ENCODE measurements at regions not wholly inside any gene's neighbourhood (a gene's known extent, or its start where the extent isn't known, plus 50 kb on each side); places are given as distances from the start of the nearest gene placed in this dataset.
A peak's percentile ranks its signal among the peaks of the same experiment; 100 is the strongest.
"Not testable (repeated sequence)": the region's sequence is repeated elsewhere in the genome, so short reads cannot be mapped to it uniquely, and the experiment has no call there.

DNA sequence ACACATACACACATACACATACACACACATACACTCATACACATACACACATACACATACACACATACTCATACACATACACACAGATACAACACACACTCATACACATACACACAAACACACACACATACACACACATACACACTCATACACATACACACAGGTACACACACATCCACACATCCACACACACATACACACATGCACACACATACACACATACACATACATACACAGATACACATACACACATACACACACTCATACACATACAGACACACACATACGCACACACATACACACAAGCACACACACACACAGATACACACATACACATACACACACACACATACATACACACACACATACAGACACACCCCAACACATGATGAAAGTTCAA lies 729.1 kb upstream of the SOX11 start:
- no peak for DNase-seq (ENCODE audit: insufficient read length, low spot score)
- peak; percentile 99 for FAIRE-seq

DNA sequence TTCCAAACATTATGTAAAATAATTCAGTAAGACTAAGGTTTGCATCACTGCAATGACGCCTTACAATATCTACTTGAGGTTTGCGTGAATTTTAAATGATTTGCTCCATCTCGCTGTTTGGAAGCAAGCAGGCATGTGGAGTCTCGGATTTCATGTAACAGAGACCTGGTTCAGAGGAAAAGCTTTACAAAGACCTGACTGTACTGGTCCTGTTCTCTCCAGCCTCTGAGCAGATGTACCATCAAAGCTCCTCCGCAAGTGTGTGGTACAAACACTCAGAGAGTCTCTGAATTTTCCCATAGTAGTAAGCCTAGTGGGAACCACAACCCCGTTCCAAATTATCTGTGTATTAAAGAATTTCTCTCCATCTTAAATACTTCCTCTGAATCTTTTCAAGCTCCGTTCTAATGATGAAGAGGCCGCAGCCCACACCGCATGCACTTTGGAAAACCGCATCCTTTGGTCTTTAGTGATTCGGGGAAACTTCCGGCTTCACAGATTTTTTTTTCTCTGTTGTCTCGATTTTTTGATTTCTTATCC lies 728.1 kb upstream of the SOX11 start:
- no peak for FAIRE-seq
- DNase-seq (ENCODE audit: insufficient read length, low spot score) = no peak

DNA sequence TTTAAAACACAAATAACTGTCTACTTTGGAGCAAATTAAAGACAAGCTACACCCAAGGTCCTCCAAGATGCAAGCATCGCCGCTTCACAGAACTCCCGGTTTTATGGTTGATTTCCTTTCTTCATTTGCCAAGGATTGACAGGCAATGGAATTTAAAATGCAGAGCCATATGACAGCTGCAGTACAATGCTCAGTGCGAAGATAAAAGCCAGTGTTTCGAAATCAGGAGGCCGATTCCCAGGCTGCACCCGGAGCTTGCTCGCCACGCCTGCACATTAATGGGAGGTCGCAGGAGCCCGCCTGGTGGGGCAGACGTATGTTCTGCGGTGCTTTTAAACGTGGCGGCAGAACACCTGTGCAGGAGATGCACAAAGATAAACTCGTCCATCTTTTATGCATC lies 727.6 kb upstream of the SOX11 start:
- FAIRE-seq (no peak), DNase-seq (ENCODE audit: insufficient read length, low spot score) (no peak)

DNA sequence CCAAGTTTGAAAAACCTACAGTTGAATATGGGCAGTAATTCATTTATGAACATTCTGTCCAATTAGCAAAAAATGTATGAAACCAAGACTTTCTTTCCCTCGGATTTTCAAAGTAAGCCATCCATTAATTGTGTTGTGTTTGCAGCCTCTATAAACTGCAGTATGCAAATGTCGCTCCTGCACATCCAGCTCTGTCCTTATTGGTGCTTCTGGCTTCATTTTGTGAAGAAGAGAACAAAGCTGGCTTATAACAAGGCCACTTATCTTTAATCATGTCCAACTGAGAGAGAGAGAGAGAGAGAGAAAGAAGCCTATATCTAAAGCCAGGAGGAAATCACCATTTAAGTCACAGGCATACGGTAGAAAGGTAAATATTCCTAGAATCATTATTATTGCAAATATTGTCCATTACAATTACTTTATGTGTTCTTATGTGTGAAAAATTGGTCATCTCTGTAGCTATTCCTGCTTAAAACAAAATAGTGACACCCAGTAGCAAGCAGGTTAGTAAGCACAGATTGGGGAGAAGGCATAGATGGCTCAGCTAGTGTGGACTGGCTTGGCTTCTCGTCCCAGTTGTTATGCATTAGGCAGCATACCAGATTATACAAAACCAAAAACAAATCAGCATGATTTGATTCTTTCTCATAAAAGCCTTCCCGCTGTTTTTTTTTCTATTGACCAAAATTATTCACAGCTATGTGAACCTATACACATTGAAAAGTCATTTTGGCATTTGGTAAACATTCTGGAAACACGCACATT lies 726.4 kb upstream of the SOX11 start:
- DNase-seq (ENCODE audit: insufficient read length, low spot score) (no peak), FAIRE-seq (no peak)

DNA sequence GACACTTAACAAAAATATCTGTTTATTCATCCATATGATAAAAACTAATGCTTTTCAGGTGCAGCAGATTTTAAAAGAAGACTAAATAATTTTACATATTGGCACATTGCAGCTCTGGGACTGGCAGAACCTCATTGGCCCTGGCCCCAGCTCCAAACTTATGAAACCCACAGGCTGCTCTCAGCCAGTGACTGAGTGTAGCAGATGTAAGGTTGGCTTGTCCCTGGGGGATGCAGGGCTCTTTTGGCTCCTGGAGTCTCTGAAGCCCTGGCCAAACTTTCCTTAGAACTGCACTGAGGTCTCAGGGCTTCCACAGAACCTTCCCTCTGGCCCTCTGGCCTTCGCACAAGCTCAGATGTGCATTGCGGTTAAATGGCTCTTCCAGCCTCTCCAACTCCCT lies 725.0 kb upstream of the SOX11 start:
- DNase-seq (ENCODE audit: insufficient read length, low spot score) (no peak), FAIRE-seq (no peak)

DNA sequence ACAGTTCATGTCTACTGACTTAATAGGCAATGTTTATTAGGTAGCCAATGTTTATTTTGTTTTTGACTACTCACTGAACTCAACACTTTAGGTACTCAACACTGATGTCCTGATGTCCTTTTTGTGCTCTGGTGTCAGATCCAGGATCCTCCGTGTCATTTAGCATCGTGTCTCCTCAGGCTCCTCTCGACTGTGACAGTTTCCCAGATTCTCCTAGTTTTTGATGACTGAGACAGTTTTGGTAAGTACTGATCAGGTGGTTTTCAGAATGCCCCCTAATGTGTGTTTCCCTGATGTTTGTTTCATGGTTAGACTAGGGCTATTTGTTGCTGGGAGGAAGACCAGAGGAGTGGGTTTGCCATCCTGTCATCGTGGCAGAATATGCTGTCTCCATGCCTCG lies 719.7 kb upstream of the SOX11 start:
- DNase-seq (ENCODE audit: insufficient read length, low spot score) (no peak), FAIRE-seq (no peak)

DNA sequence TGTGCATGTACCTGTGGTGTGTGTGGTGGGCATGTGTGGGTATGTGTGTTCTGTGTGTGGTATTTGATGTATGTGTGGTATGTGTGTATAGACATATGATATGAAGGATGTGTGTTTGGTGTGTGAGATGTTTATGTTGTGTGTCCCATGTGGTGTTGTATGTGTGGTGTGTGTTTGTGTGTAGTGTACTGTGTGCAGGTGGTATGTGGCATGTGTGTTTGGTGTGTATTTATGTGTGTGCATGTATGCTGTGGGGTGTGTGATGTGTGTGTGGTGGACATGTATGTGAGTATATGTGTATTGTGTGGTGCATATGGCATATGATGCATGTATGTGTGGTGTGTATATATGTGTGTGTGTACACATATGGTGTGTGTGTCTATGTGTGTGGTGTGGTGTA lies 718.8 kb upstream of the SOX11 start:
- no peak for FAIRE-seq
- DNase-seq (ENCODE audit: insufficient read length, low spot score) = no peak

DNA sequence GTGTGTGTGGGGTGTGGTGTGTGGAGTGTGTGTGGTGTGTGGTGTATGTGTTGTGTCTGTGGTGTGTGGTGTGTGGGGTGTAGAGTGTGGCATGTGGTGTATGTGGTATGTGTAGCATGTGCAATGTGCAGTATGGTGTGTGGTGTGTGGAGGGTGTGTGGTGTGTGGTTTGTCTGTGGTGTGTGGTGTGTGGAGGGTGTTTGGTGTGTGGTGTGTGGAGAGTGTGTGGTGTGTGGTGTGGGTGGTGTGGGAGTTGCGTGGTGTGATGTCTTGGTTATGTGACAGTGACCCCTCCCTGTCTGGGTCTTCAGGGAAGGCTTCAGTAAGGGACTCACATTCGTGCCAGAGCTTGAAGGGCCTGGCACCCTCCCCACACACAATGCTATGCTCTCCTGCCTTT lies 718.2 kb upstream of the SOX11 start:
- no peak for DNase-seq (ENCODE audit: insufficient read length, low spot score)
- FAIRE-seq = no peak

DNA sequence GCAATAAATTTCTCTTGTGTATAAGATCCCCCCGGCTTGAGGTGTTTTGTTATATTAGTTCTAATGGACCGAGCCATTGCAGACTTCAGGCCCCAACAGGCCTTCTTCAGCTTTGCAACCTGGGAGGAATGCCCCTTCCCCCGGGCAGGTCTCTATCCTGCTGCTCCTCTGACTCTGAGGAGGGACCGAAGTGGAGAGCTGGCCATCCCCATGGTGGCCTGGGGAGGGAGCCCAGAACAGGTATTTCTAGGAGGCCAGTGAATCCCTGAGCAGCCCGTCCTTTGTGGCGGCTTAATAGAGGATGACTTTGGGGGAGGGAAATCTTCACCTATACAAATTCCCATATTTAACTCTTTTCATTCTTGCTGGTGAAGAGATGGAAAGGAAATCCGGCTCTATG lies 715.8 kb upstream of the SOX11 start:
- DNase-seq (ENCODE audit: insufficient read length, low spot score) = no peak

DNA sequence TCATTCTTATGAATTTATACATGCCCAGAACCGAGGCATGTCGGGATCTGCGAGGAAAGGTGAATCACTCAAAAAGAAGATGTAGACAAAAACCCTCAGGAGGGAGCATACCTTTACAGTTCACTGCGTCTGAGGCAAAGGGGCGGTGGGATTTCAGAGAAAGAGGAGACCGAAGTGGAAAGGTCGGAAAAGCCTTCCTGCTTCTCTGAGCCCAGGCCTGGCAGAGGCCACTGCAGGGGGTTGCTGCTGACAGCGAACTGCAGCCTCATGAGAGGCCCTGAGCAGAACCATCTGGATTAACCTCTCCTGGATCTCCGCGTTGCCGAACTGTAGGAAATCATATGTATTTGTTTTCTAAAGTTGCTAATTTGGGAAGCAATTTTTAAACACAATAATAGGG lies 713.1 kb upstream of the SOX11 start:
- no peak for FAIRE-seq
- DNase-seq (ENCODE audit: insufficient read length, low spot score) = no peak

More for the DNA sequence above, 715.8 kb upstream of the SOX11 start:
- no peak for FAIRE-seq

DNA sequence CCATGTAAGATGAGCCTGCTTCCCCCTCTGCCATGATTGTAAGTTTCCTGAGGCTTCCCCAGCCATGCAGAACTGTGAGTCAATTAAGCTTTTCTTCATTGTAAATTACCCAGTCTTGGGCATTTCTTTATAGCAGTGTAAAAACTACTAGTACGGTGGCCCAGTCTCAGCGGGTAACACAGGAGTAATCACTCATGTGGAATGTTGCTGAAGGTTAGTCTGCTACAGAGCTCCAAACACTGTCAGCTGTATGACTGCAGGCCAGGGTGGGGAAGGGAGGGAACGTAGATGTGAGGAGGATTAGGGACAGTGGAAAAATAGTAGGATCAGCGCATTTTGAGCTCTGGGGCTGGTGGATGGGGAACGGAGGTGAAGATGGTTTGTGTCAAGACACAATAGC lies 711.2 kb upstream of the SOX11 start:
- FAIRE-seq (no peak), DNase-seq (ENCODE audit: insufficient read length, low spot score) (no peak)

DNA sequence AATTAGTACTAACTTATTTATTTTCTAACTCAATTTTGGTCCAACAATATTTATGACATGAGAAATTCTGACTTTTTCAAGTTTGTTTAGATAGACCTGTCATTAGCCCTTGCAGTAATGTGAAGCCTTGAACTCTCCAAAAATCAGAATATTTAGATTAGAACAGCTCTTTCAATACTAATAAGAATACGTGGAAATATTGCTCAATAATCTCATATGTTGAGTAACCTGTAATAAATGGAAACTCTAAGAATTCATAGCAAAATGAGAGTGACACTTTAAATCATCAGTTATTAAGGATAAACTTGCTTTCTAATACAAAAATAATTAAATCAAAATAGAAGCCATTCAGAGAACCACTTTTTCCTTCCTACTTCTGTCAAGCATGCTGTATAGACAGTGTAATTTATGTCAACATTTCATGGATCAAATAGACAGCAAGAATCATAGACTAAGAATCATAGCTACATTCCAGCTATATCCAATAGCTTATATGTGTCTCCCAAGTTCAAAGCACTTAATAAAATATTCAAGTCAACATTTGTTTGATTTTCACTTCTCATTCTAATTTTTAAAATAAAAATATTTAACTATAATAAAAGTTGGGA lies 710.3 kb upstream of the SOX11 start:
- no peak for DNase-seq (ENCODE audit: insufficient read length, low spot score)
- FAIRE-seq = no peak

DNA sequence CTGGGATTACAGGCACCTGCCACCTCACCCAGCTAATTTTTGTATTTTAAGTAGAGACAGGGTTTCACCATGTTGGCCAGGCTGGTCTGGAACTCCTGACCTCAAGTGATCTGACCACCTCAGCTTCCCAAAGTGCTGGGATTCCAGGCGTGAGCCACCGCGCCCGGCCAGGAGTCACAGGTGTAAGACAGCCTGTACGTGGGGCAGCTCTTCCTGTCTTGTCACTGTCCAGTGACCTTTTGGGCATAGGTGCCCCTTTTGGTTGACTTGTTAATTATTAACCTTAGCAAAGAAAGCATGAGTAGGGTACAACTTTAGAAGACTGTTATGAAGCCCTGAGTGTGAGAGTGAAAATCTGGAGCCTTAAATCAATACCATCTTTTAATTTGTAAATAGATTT lies 703.7 kb upstream of the SOX11 start:
- FAIRE-seq; DNase-seq (ENCODE audit: insufficient read length, low spot score): not testable (repeated sequence)

DNA sequence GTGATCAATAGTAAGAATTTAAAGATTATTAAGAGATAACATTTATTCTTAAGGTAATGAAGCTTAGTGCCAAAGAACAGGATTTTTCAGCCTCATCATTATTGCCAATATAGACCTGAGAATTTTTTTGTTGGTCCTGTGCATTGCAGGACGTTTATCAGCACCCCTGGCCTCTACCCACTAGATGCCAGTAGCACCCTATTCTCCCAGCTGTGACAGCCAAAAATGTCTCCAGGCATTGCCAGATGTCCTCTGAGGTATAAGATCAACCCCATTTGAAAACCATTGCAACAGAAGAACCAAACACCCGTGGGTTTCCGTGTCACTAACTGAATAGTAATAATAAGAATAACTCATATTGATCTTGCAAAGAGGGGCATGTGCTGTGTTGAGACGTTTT lies 700.0 kb upstream of the SOX11 start:
- DNase-seq (ENCODE audit: insufficient read length, low spot score) (no peak), FAIRE-seq (no peak)

DNA sequence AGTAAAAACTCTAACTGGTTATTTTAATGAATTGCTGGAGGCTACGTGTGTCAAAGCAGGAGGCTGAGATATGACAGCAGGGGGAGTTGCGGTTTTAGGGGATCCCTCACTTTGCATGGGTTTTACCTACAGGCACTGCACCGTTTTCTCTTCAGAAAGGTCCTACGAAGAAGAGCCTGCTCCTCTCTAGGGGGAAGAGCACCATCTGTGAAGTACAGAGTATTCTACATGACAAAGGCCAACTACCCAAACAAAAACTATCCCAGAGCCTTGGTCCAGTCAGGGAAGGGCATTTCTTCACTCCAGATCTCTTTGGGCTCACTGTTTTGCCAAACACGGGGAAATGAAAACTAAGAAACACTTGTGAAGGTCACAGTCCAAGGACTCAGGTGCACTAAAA lies 696.7 kb upstream of the SOX11 start:
- DNase-seq (ENCODE audit: insufficient read length, low spot score) (no peak), FAIRE-seq (no peak)

DNA sequence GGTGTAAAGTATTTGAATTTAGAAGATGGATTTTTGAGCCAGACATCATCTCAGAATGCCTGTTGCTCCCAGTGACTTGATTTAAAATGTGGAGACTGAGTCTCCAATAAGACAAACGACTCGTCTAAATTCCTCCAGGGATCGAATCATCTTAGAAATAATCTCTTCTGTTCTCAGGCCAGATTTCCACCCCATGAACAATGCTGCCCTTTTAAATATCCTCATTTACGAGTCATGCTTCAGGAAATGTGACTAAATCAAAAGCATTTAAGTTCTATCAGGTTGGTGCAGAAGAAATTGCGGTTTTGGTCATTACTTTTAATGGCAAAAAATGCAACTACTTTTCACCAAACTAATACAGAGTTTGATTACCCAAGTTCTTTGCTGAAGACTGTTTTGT lies 684.6 kb upstream of the SOX11 start:
- no peak for FAIRE-seq
- DNase-seq (ENCODE audit: insufficient read length, low spot score) = no peak

DNA sequence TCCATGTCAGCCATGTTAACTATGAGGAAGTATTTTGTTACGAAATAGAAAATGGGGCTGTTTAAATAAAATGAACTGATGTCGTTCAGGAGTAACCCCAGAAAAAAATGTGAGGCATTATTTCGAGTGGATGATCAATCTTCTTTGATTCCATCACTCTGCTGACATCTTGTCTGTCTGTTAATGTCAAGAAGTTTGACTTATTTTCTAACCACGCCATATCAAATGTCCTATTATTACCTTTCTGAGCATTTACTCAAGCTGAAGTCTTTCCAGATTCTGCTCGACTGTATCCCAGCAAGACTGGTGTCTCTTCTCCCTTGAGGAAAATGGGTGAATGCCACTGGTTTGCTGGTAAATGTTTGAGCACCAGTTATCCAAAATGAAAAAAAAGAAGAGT lies 672.9 kb upstream of the SOX11 start:
- FAIRE-seq = no peak
- no peak for DNase-seq (ENCODE audit: insufficient read length, low spot score)

DNA sequence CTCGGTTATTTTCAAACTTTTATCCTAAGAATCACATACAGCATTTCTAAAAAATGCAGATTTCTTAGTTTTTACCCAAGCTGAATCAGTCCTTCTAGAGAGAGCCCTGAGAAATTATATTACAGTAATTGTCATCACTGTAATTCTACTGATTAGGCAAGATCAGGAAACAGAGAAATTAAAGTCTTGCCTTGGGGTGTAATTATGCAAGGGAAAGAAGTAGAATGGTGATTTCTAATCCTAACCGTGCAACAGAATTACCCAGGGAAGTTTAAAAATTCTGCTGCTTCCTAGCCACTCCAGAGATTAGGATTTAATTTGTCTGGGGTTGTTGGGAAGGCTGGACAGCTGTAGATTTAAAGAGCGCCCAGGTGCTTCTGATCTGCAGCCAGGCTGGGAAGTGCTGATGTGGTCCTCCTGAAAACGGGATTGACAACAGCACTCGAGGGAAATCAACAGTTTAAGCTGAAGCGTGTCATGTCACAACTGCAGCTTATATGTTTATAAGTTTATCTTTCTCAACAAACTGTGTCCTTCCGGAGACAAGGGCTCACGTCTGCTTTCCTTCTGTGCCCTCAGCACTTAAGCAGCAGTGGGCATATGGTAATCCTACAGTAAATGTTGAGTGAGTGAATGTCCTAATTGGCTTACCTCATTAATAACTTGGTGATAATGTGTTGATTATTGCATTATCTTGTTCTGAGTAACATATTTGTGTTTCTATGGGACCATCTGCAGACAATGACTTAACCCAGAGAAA lies 671.9 kb upstream of the SOX11 start:
- DNase-seq (ENCODE audit: insufficient read length, low spot score) (no peak), FAIRE-seq (no peak)

DNA sequence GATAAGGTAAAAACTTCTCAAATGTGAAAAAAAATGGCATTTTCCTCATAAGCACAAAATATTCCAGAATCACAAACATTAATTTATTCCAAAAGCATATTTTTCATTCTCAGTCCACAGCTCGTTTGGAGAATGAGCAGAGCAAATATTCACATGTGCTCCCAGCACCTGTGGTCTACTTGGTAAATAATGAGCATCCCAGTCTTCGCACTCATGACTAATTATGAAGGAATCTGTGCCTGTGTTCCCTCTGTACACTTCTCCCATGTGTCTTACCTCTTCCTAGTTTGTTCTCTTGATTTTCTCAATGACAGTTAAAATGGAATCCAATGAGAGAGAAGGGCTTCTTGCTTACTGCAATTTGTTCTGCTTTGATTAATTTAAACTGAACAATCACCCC lies 671.0 kb upstream of the SOX11 start:
- DNase-seq (ENCODE audit: insufficient read length, low spot score) (no peak), FAIRE-seq (no peak)

DNA sequence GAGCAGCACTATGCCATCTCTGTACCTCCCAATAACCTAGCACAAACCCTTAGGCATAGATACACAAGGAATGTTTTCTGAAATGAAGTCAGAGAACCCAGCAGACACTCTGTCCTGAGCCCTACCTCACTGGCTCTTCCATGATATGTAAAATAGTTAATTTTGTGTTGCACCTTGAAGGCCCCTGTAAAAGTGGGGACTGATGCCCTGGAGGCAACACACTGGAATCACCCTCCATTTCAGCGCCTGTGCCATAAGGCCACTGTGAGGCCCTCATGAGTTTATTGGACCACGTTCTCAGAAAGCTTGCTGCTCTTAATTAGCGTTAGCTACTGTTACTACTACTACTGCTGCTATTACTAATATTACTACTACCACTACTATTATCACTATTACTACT lies 670.1 kb upstream of the SOX11 start:
- DNase-seq (ENCODE audit: insufficient read length, low spot score) = no peak
- no peak for FAIRE-seq

DNA sequence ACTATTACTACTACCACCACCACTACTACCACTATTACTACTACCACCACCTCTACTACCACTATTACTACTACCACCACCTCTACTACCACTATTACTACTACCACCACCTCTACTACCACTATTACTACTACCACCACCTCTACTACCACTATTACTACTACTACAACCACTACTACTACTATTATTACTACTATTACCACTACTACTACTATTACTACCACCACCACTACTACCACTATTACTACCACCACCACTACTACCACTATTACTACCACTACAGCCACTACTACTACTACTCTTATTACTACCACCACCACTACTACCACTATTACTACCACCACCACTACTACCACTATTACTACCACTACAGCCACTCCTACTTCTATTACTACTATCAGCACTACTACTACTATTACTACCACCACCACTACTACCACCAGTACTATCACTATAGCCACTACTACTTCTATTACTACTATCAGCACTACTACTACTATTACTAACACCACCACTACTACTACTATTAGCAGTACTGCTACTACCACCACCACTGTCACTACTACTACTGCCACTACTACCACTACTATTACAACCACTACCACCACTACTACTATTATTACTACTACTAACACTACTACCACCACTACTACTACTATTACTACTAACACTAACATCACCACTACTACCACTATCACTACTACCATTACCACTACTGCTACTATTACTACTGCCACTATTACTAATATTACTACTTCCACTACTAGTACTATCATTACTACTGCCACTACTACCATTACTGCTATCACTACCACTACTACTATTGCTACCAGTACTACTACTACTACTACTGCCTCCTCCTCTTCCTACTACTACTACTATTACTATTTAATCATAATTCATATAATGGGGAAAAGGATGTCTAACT lies 669.2 kb upstream of the SOX11 start:
- peak; percentile 100 for FAIRE-seq
- DNase-seq (ENCODE audit: insufficient read length, low spot score) = not testable (repeated sequence)
